GM19328 (cell line): ENCODE measurements at regions not wholly inside any gene's neighbourhood (a gene's known extent, or its start where the extent isn't known, plus 50 kb on each side); places are given as distances from the start of the nearest gene placed in this dataset.

Experiments used
- ATAC-seq: cut with Tn5 transposase; IDR thresholded peaks from one replicate; pipeline ENCODE4 v1.9.1; 2021; ENCODE audit warnings: mild to moderate bottlenecking, moderate library complexity; ENCODE audit not compliant: unreplicated experiment

DNA sequence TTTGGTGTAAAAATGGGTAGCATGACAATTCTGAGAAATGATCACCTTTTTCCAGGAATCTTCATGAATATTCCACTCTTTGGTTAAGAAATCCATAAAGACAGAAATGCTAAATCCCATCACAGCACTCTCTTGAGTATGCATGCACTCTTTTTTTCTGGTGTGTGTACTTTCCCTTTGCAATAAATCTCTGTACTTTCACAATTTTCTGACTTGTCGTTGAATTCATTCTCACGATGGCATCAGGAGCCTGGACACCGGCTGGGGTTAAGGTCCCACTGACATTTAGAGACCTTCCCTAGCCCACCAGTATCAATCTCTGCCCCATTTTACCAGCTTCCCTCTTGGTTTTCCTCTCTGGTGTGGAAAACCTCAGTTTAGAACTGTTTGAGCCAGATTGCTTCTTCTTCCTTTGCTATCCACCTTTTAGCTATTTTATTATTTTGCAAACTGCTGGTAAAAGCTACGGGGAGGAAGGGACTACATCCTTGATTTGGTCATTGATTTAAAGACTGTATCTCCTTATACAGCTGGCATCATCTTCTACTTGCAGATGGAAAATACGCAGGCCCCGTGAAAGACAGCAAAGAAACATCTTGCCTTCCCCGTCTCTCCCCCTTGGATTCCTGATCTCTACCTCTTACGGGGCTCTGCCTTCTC is 59.9 kb upstream of the ZFR start:
- ATAC-seq = no peak

DNA sequence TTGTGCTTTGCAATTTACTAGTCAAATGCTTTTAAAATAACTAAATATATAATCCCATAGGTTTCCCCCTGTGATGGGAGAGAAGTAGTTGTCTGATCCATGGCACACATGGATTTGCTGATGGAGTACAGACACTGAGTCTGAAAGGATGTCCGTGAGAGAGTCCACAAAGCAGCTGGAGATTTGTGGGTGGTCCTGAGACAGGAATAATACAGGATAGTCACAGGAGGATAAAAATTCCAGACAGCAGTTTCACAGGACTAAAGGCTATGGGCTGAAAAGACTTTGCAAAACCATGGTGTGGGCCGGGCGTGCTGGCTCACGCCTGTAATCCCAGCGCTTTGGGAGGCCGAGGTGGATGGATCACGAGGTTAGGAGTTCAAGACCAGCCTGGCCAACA is 58.7 kb upstream of the ZFR start:
- ATAC-seq = no peak

DNA sequence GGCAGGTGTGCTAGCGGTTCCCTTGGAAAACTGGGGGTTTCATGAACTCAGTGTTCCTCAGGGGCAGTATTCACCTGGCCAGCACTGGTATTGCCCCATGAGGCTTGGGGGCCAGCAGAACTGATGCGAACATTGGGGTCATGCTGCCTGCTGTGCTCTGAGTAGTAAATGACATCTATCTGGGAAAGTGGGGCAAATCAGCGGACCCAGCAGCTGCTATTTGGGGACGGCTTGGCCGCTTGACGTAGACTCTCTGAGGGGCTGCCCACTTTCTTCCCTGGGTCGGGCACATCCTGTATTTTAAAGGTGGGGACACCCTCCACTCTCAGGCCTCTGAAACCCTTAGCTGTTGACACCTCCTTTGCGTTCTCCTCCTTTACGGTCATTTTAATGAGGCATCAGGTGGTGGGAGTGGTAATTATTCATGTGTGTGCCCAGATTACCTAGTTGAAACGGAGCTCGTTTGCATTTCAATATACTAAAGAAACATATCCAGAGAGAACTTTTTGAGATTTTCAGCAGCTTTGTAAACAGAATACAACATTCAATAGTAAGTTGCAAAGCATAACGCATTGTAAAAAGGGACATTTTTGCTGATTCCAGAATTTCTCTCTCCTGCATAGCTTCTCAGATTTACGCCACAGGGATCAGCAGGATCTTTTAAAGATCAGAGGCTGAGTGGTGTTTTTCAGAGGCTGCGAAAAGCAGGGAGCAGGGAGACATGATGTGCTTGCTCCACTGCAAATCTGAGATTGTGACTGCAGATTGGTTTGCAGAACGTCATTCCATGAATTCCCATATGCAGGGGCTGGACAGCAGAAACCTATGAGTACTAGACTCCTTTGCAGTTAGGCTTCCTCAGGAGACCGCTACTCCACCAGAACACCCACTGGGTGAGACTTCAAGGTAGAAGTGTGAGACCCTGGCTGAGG is 56.8 kb upstream of the ZFR start:
- no peak for ATAC-seq

DNA sequence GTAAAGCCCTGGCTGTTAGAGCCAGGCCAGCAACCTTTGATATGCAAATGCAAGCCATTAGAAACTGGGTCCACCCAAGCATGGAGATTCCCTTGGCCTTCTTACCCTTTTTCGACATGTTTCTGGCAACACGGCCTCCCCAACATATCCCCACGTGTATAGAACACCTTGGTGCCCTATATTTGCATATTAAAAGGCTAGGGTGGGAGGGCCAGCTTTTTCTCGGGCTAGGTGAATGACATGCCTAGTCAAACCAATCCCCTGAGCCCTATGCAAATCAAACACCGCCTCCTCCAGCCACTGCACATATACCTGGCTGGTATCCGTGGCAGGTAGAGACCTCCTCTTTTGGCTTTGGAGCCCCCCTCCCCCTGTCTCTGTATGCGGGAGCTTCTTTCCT is 55.6 kb upstream of the ZFR start:
- ATAC-seq = no peak

DNA sequence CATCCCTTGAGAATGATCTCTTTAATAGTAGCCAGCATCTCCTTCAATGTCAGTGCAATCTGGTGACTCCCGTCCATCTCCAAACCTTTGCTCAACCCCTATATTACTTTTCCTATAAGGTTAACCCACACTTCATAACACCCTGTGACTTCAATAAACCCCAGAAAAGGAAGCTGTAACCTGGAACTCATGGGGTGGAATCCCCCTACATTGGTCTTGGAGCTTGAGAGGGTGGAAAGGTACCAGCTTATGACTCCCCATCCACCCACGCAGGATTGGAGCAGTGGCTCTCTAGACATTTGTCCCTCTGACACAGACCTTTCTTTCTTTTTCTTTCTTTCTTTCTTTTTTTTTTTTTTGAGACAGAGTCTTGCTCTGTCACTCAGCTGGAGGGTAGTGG is 54.7 kb upstream of the ZFR start:
- ATAC-seq = no peak

DNA sequence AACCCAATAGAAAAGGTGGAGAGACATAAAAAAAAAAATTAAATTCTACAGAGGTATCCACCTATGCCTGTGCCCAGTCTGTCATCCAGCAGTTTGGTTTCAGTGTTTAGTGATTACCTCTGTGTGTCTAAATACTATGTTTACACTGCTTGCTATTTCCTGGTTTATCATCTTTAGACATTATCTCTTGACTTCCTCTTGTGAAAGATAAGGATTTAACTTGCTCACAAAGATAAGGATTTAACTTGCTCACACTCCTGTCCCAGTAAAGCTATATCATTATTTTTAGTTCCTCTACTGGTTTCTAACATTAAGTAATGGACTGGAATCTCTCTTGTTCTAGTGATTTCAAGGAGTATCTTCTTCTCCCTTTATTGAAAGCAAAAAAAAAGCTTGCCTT is 53.9 kb upstream of the ZFR start:
- ATAC-seq = no peak

DNA sequence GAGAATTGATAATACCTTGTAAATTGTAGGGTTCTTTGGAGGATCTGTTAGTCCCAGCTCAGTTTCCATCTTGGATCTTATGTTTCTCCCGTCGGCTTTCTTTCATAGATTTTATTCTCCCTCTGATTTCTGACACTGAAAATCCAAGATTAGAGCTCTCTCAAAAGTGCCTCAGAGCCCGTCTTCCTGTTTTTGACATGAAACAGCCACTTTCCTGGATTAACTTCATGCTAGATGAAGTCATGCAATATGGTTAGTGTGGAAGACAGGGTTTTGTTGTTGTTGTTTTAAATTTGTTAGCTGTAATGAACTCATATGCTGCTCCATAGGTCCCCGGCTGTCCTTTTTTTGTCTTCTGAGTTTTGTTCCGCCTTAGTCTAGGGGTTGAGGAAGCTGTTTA is 51.6 kb upstream of the ZFR start:
- no peak for ATAC-seq

DNA sequence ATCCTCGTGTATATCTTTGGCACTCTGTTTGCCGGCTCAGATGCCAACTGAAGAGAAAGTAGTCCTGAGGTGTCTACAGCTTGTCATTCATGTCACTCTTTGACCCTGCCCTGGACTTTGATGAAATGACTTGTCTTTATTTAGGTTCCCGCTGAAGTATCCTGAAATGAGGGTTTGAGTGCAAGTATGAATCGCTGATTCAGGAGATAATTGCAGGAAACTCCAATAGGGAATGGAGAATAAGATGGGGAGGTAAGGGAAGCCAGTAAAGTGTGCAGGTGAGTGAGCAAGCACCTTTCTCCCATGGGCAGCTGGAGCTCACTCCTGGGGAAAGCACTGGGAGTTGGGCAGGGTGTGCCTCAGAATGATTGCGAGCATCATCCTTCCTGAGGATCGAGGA is 50.3 kb upstream of the ZFR start:
- no peak for ATAC-seq
